ENCODE measurements at regions not wholly inside any gene's neighbourhood (a gene's known extent, or its start where the extent isn't known, plus 50 kb on each side); places are given as distances from the start of the nearest gene placed in this dataset.

GRCh38 chr2:237171396-237171795 is 85.7 kb downstream of the COPS8 start:
- no peak for DNase-seq

GRCh38 chr2:237171881-237172280 is 86.2 kb downstream of the COPS8 start:
- DNase-seq, result no peak

- DNase-seq, result no peak
These were observed 91.4 kb downstream of the COPS8 start for GRCh38 chr2:237177052-237177451.

- no peak for DNase-seq
These were observed 92.3 kb downstream of the COPS8 start for GRCh38 chr2:237177986-237178385.

GRCh38 chr2:237178396-237178795 is 92.7 kb downstream of the COPS8 start:
- no peak for DNase-seq

GRCh38 chr2:237179161-237179560 is 93.5 kb downstream of the COPS8 start:
- no peak for DNase-seq

GRCh38 chr2:237180187-237180586 is 94.5 kb downstream of the COPS8 start:
- DNase-seq, result no peak

- no peak for DNase-seq
These were observed 95.3 kb downstream of the COPS8 start for GRCh38 chr2:237180987-237181386.

GRCh38 chr2:237181844-237182243 is 96.2 kb downstream of the COPS8 start:
- no peak for DNase-seq

GRCh38 chr2:237182422-237183123 is 96.9 kb downstream of the COPS8 start:
- DNase-seq, result no peak

- DNase-seq, result no peak
These were observed 98.7 kb downstream of the COPS8 start for GRCh38 chr2:237184192-237184918.

GRCh38 chr2:237184919-237185552 is 99.3 kb downstream of the COPS8 start:
- DNase-seq, result no peak

- no peak for DNase-seq
These were observed 99.8 kb downstream of the COPS8 start for GRCh38 chr2:237185553-237185925.

GRCh38 chr2:237189799-237190198 is 104.1 kb downstream of the COPS8 start:
- no peak for DNase-seq

GRCh38 chr2:237190966-237191713 is 105.5 kb downstream of the COPS8 start:
- no peak for DNase-seq

GRCh38 chr2:237191714-237192081 is 106.0 kb downstream of the COPS8 start:
- DNase-seq, result no peak

GRCh38 chr2:237192881-237193280 is 107.2 kb downstream of the COPS8 start:
- DNase-seq, result no peak

- DNase-seq, result no peak
These were observed 107.7 kb downstream of the COPS8 start for GRCh38 chr2:237193436-237193835.

- DNase-seq, result no peak
These were observed 108.4 kb downstream of the COPS8 start for GRCh38 chr2:237194081-237194480.

GRCh38 chr2:237194906-237195305 is 109.2 kb downstream of the COPS8 start:
- DNase-seq, result no peak

GRCh38 chr2:237195396-237196120 is 109.9 kb downstream of the COPS8 start:
- no peak for DNase-seq

- DNase-seq, result no peak
These were observed 110.7 kb downstream of the COPS8 start for GRCh38 chr2:237196409-237196808.

Data from NCI-H2029 (cell line).